ENCODE measurements at regions not wholly inside any gene's neighbourhood (a gene's known extent, or its start where the extent isn't known, plus 50 kb on each side); places are given as distances from the start of the nearest gene placed in this dataset.

- TF ChIP-seq VEZF1 (CRISPR knock-in tag; IDR thresholded peaks at IDR 0.05) (peak; percentile 87), KDM1A (IDR thresholded peaks at IDR 0.05) (peak; percentile 80 to 89), L3MBTL2 (IDR thresholded peaks at IDR 0.05) (peak; percentile 52; the same call in 1 of the 2 replicates), ZBTB11 (CRISPR knock-in tag; IDR thresholded peaks at IDR 0.05) (peak in 1 of 3 experiments; percentile 76; a peak in 2 of 6 replicates), LEF1 (IDR thresholded peaks at IDR 0.05) (peak; percentile 89), ARNT (IDR thresholded peaks at IDR 0.05) (peak in 1 of 2 experiments; percentile 58; a peak in 1 of 4 replicates), TCF7L2 (IDR thresholded peaks at IDR 0.05; ENCODE audit: low read depth, low read length) (no peak), HNRNPUL1 (IDR thresholded peaks at IDR 0.05; ENCODE audit: low read length) (no peak), RBM25 (IDR thresholded peaks at IDR 0.05; ENCODE audit: low read depth, low read length, severe bottlenecking) (peak; percentile 98), ZNF133 (CRISPR knock-in tag; IDR thresholded peaks at IDR 0.05) (peak; percentile 65; the same call in 1 of the 2 replicates), CHD2 (IDR thresholded peaks at IDR 0.05; ENCODE audit: low read depth, low read length) (no peak), RBM22 (IDR thresholded peaks at IDR 0.05; ENCODE audit: low read depth, low read length, poor library complexity, severe bottlenecking) (no peak), ZNF263 (CRISPR knock-in tag; IDR thresholded peaks at IDR 0.05; ENCODE audit: borderline replicate concordance) (peak; percentile 32; the same call in 1 of the 2 replicates), ZNF583 (CRISPR knock-in tag; IDR thresholded peaks at IDR 0.05) (0 out of 2 replicates have a peak, but pooled peaks have one; percentile 23), MBD1 (CRISPR knock-in tag; IDR thresholded peaks at IDR 0.05) (0 out of 2 replicates have a peak, but pooled peaks have one; percentile 72), SIN3B (IDR thresholded peaks at IDR 0.05; ENCODE audit: low read depth) (no peak), FOXM1 (IDR thresholded peaks at IDR 0.05; ENCODE audit: low read depth) (peak; percentile 83; the same call in 1 of the 2 replicates), FOXM1 (CRISPR knock-in tag; IDR thresholded peaks at IDR 0.05; ENCODE audit: low read depth) (no peak; the same call in 1 of the 2 replicates), NCOA2 (IDR thresholded peaks at IDR 0.05; ENCODE audit: partially characterized antibody in 2 of 2) (no peak), DIDO1 (tag; IDR thresholded peaks at IDR 0.05; ENCODE audit: low read depth) (peak; percentile 56; the same call in 1 of the 2 replicates), TRIM28 (IDR thresholded peaks at IDR 0.05) (0 out of 2 replicates have a peak, but pooled peaks have one; percentile 10), TAF1 (IDR thresholded peaks at IDR 0.05; ENCODE audit: control insufficient read depth, extremely low read depth, insufficient read depth, low read length, severe bottlenecking) (peak; percentile 54)
Measured at GRCh38 chr6:43969158-43969981, 157.9 kb downstream of the MRPL14 start (continued).

All from K562 (cell line).